Heart left ventricle (tissue), 16 donors: ENCODE measurements at regions not wholly inside any gene's neighbourhood (a gene's known extent, or its start where the extent isn't known, plus 50 kb on each side); places are given as distances from the start of the nearest gene placed in this dataset.

Experiments
- ATAC-seq, 4 donors: fragments of 200-7000 bp; cut with Tn5 transposase; one replicate each; pipeline ENCODE4 v1.9.1; 2020 to 2022; ENCODE audit warnings: moderate library complexity in 4 of 4, mild to moderate bottlenecking in 3 of 4, moderate number of reproducible peaks in 1 of 4
- DNase-seq, 5 donors: peaks; one replicate each; pipeline ENCODE4 v3.0.0-alpha.2; 2020
- H3K27ac ChIP-seq, 12 donors: fragments of 200-600 bp; sonication (generic) in 4 of 12; one replicate each; pipeline versions ENCODE4 v1.5.0 to v1.8.0; 2016 to 2022; ENCODE audit warnings: mild to moderate bottlenecking in 2 of 12
- H3K27me3 ChIP-seq, 9 donors: fragments of 200-600 bp; sonication (generic) in 2 of 9; one replicate each; pipeline versions ENCODE4 v1.5.1 to v1.8.0; 2016 to 2022; ENCODE audit warnings: mild to moderate bottlenecking in 3 of 9
- H3K36me3 ChIP-seq, 9 donors: fragments of 200-600 bp; sonication (generic) in 2 of 9; one replicate each; pipeline versions ENCODE4 v1.5.0 to v1.8.0; 2018 to 2022; ENCODE audit warnings: mild to moderate bottlenecking in 2 of 9
- H3K4me1 ChIP-seq, 12 donors: fragments of 200-600 bp; sonication (generic) in 4 of 12; one replicate each; pipeline versions ENCODE4 v1.5.0 to v1.8.0; 2016 to 2022; ENCODE audit warnings: mild to moderate bottlenecking in 3 of 12
- H3K4me3 ChIP-seq, 12 donors: fragments of 200-600 bp; sonication (generic) in 4 of 12; one replicate each; pipeline versions ENCODE4 v1.5.0 to v1.8.0; 2017 to 2022; ENCODE audit warnings: mild to moderate bottlenecking in 9 of 12, moderate library complexity in 4 of 12
- H3K9me3 ChIP-seq, 12 donors: fragments of 200-600 bp; sonication (generic) in 4 of 12; one replicate each; pipeline versions ENCODE4 v1.5.0 to v1.8.0; 2016 to 2022; ENCODE audit warnings: mild to moderate bottlenecking in 1 of 12
- POLR2A ChIP-seq, 2 donors: fragments of 450-650 bp; IDR thresholded peaks; one replicate each; pipeline ENCODE4 v1.6.1; 2017; ENCODE audit warnings: antibody characterized with exemption in 2 of 2, mild to moderate bottlenecking in 2 of 2, moderate library complexity in 2 of 2
- WGBS, 4 donors: extraction: QIAGEN DNeasy Blood & Tissue Kit in 2 of 4; methylation state at CpG; one replicate each; pipeline versions ENCODE4 v1.1.5 to v1.1.7; 2013 to 2018; 5-methylcytosine and 5-hydroxymethylcytosine counted together
- intact Hi-C, 10 donors: fragments of 100-400 bp; cut with DNase I; formaldehyde crosslinking; loops; one replicate each; pipeline versions ENCODE4 v1.11.1 to v1.14.2; 2022
- TF ChIP-seq, protein P1 (sequence below), 12 donors: fragments of 200-600 bp; sonication (generic) in 4 of 12; IDR thresholded peaks; one replicate each; pipeline versions ENCODE4 v1.5.0 to v1.8.0; 2018 to 2022; ENCODE audit warnings: antibody characterized with exemption in 12 of 12, mild to moderate bottlenecking in 5 of 12
- donor health status: ischemic (EF 13 %, LVEDD 7.1; RV severe dilation, severe dysfunction).
- donor health status: healthy with polysubstance abuse.
- donor health status: DM: no; HTN: yes; CAD: no.
- donor health status: DM: no; HTN: no; CAD: no.
- donor health status: ischemic (EF 25% LVEDD 6.9; RV normal size, moderate dysfunction).
- donor health status: ischemic (EF 25% LVEDD 5.7; RV mildly dilated, moderate dysfunction).
- donor health status: healthy.
- donor health status: DM: yes; HTN: yes; CAD: no.
- donor health status: ischemic (EF 35%, LVEDD 5.7; RV mildly dilated, moderate dysfunction).
- donor health status: nonischemic (EF 11% LVEDD 7.7; RV severe dilation, severe dysfunction).
- donor health status: DM: yes; HTN: yes; CAD: no.
- donor health status: PGD.
- donor health status: ischemic (EF 29% LVEDD 5.4; RV normal size, mild dysfunction).
- donor health status: nonischemic (EF 23%, LVEDD 6.1; RV moderate dilation, normal function).

DNA sequence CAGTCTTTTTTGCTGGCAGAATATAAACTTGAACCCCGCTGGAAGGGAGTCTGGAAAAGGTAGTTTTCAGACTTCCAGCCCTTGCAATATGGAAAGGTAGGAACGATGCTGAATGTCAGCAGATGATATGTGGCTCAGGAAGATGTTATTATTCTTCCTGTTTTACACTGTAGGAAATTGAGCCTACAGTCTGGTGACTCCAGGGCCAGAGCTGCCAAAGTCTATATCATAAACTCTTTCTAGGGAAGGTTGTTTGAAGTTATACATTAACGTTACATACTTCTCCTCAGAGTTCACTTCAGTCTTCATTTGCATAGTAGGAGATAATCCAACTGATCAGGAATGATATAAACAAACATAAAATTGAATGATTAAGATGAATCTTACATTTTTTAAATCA is 141.3 kb downstream of the FAT4 start:
- peaks cover 0 to 4% (median 0%) of the 10 kb centered on the region in 12 donors for H3K4me1 ChIP-seq
- no peak for DNase-seq
- H3K27ac ChIP-seq: no peak overlapping the region
- peaks cover 0 to 10% (median 0%) of the 10 kb centered on the region in 12 donors for H3K9me3 ChIP-seq
- intact Hi-C loops: no loop called here
- H3K36me3 ChIP-seq: peaks cover 0 to 13% (median 0%) of the 10 kb centered on the region in 9 donors
- TF ChIP-seq POLR2A (IDR thresholded peaks at IDR 0.05): no peak
- TF ChIP-seq, protein P1, sequence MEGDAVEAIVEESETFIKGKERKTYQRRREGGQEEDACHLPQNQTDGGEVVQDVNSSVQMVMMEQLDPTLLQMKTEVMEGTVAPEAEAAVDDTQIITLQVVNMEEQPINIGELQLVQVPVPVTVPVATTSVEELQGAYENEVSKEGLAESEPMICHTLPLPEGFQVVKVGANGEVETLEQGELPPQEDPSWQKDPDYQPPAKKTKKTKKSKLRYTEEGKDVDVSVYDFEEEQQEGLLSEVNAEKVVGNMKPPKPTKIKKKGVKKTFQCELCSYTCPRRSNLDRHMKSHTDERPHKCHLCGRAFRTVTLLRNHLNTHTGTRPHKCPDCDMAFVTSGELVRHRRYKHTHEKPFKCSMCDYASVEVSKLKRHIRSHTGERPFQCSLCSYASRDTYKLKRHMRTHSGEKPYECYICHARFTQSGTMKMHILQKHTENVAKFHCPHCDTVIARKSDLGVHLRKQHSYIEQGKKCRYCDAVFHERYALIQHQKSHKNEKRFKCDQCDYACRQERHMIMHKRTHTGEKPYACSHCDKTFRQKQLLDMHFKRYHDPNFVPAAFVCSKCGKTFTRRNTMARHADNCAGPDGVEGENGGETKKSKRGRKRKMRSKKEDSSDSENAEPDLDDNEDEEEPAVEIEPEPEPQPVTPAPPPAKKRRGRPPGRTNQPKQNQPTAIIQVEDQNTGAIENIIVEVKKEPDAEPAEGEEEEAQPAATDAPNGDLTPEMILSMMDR (IDR thresholded peaks at IDR 0.05): no peak
- H3K4me3 ChIP-seq: no peak overlapping the region
- WGBS, 4 donors: 78 to 83% (median 83%) methylated on average over 3 of the region's 3 CpGs
- H3K27me3 ChIP-seq: no peaks in the 10 kb centered on the region
- ATAC-seq: no peak

DNA sequence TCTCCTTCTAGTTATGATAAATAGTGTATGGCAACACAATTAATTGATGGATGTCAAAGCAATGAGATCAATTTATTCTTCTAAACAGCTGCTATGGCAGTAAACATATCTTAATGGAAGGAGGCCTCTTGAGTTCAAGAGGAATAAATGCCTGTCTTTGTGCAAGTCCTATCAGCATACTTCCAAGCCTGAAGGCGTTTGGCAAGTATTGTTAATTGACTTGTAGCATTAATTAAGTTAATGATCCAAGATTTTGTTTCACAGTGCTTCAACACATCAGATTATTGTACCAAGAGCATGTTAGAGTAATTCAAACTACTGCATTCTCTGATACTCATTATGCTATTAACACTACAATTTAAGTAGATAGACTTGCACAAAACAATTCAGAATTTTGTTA is 144.8 kb downstream of the FAT4 start:
- DNase-seq (no peak), ATAC-seq (no peak)
- peaks cover 0 to 4% (median 0%) of the 10 kb centered on the region in 12 donors for H3K4me1 ChIP-seq
- 81 to 95% (median 86%) methylated on average over 1 of the region's 1 CpG for WGBS, 4 donors
- H3K4me3 ChIP-seq: no peak overlapping the region
- H3K27me3 ChIP-seq: no peaks in the 10 kb centered on the region
- H3K9me3 ChIP-seq: peaks cover 0 to 7% (median 0%) of the 10 kb centered on the region in 12 donors
- intact Hi-C loops: no loop called here
- H3K36me3 ChIP-seq: peaks cover 0 to 6% (median 0%) of the 10 kb centered on the region in 9 donors
- TF ChIP-seq POLR2A (IDR thresholded peaks at IDR 0.05): no peak
- TF ChIP-seq, protein P1 (IDR thresholded peaks at IDR 0.05): no peak
- no peak overlapping the region for H3K27ac ChIP-seq

DNA sequence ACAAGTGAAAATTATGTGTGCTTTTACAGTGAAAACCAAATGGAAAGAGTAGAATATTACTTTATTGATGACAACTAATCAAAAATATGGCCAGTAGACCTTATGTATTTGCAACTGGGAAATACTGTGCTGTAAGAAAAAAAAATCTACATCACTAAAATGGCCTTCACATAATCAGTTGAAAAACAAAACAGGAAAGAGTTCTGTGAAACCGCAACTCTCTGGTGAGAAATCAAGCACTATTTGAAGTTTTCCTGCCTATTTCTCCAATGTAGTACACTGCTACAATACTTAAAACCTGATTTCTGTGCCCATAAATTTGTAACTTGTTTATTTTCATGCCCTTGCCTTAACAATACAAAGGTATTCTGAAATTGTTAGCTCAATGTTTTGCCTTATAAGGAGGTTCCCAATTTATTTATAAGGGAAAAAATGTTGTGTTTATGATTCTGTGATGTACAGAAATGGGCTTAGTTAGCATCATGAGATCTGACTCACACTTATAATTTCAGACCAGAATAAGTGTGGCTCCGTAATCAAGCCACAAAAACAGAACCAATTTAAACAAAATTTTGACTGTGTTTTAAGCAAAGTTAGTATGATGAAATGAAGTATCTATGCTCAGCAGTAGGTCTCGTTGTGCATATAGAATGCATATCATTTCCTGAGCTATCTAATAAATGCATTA is 147.1 kb downstream of the FAT4 start:
- DNase-seq (no peak), ATAC-seq (no peak)
- peaks cover 0 to 10% (median 0%) of the 10 kb centered on the region in 9 donors for H3K36me3 ChIP-seq
- WGBS, 4 donors: 81 to 85% (median 82%) methylated on average over 3 of the region's 3 CpGs
- no peak for TF ChIP-seq POLR2A (IDR thresholded peaks at IDR 0.05)
- TF ChIP-seq, protein P1 (IDR thresholded peaks at IDR 0.05): no peak
- no peaks in the 10 kb centered on the region for H3K4me1 ChIP-seq
- H3K27ac ChIP-seq: no peak overlapping the region
- intact Hi-C loops: no loop called here
- peaks cover 0 to 7% (median 0%) of the 10 kb centered on the region in 12 donors for H3K9me3 ChIP-seq
- H3K4me3 ChIP-seq: no peak overlapping the region
- H3K27me3 ChIP-seq: no peaks in the 10 kb centered on the region

DNA sequence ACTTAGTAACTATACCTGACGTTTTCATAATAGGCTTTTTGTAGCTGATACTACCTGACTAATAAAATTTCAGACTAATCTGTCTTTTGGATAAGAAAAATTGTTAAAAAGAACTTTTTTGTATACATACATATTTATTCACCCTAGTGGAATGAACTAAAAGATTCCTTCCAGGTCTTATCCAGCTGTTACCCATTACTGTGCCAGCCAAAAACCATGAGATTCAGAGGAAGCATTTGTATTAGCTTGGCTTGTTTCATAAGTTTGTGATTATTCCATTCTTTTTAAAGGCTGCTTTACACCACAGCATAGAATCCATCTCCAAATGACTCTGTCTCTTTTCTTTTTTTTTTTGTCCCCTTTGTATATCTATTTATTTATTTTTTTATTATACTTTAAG is 149.4 kb downstream of the FAT4 start:
- Histone ChIP-seq H3K27ac (no peak overlapping the region), H3K27me3 (no peaks in the 10 kb centered on the region), H3K9me3 (peaks cover 0 to 7% (median 0%) of the 10 kb centered on the region in 12 donors), H3K4me3 (no peak overlapping the region), H3K36me3 (peaks cover 0 to 21% (median 5%) of the 10 kb centered on the region in 9 donors), H3K4me1 (no peaks in the 10 kb centered on the region)
- 91 to 97% (median 93%) methylated on average over 1 of the region's 1 CpG for whole genome bisulfite sequencing, 4 donors
- intact Hi-C loops: no loop called here
- TF ChIP-seq POLR2A (IDR thresholded peaks at IDR 0.05): no peak
- TF ChIP-seq, protein P1 (IDR thresholded peaks at IDR 0.05): no peak
- ATAC-seq: no peak
- DNase-seq: no peak
